ENCODE measurements at regions not wholly inside any gene's neighbourhood (a gene's known extent, or its start where the extent isn't known, plus 50 kb on each side); places are given as distances from the start of the nearest gene placed in this dataset.

GRCh38 chr1:106584107-106584506, 472.4 kb upstream of the PRMT6 start:
- DNase-seq (ENCODE audit: low spot score) = no peak

- DNase-seq (ENCODE audit: low spot score) = no peak
Measured at GRCh38 chr1:106584676-106585075, 471.8 kb upstream of the PRMT6 start.

- DNase-seq (ENCODE audit: low spot score) = no peak
Measured at GRCh38 chr1:106600626-106601025, 455.8 kb upstream of the PRMT6 start.

- DNase-seq (ENCODE audit: low spot score) = no peak
Measured at GRCh38 chr1:106603616-106604015, 452.9 kb upstream of the PRMT6 start.

GRCh38 chr1:106608841-106609240, 447.6 kb upstream of the PRMT6 start:
- no peak for DNase-seq (ENCODE audit: low spot score)

GRCh38 chr1:106613068-106613467, 443.4 kb upstream of the PRMT6 start:
- no peak for DNase-seq (ENCODE audit: low spot score)

- no peak for DNase-seq (ENCODE audit: low spot score)
Measured at GRCh38 chr1:106613861-106614260, 442.6 kb upstream of the PRMT6 start.

GRCh38 chr1:106615473-106615872, 441.0 kb upstream of the PRMT6 start:
- DNase-seq (ENCODE audit: low spot score) = no peak

GRCh38 chr1:106619080-106619826, 437.2 kb upstream of the PRMT6 start:
- DNase-seq (ENCODE audit: low spot score) = no peak

- DNase-seq (ENCODE audit: low spot score) = no peak
Measured at GRCh38 chr1:106619827-106620134, 436.7 kb upstream of the PRMT6 start.

- no peak for DNase-seq (ENCODE audit: low spot score)
Measured at GRCh38 chr1:106620521-106620954, 435.9 kb upstream of the PRMT6 start.

- DNase-seq (ENCODE audit: low spot score) = no peak
Measured at GRCh38 chr1:106621853-106622252, 434.6 kb upstream of the PRMT6 start.

- DNase-seq (ENCODE audit: low spot score) = no peak
Measured at GRCh38 chr1:106637566-106637965, 418.9 kb upstream of the PRMT6 start.

- no peak for DNase-seq (ENCODE audit: low spot score)
Measured at GRCh38 chr1:106646261-106646784, 410.2 kb upstream of the PRMT6 start.

- no peak for DNase-seq (ENCODE audit: low spot score)
Measured at GRCh38 chr1:106646816-106647215, 409.7 kb upstream of the PRMT6 start.

- no peak for DNase-seq (ENCODE audit: low spot score)
Measured at GRCh38 chr1:106651028-106651762, 405.3 kb upstream of the PRMT6 start.

- no peak for DNase-seq (ENCODE audit: low spot score)
Measured at GRCh38 chr1:106659490-106660244, 396.8 kb upstream of the PRMT6 start.

GRCh38 chr1:106675558-106675957, 380.9 kb upstream of the PRMT6 start:
- DNase-seq (ENCODE audit: low spot score) = no peak

GRCh38 chr1:106676021-106676420, 380.5 kb upstream of the PRMT6 start:
- no peak for DNase-seq (ENCODE audit: low spot score)

GRCh38 chr1:106677181-106677580, 379.3 kb upstream of the PRMT6 start:
- DNase-seq (ENCODE audit: low spot score) = no peak

- DNase-seq (ENCODE audit: low spot score) = no peak
Measured at GRCh38 chr1:106677721-106678120, 378.8 kb upstream of the PRMT6 start.

GRCh38 chr1:106678279-106679050, 378.0 kb upstream of the PRMT6 start:
- no peak for DNase-seq (ENCODE audit: low spot score)
